ENCODE measurements at regions not wholly inside any gene's neighbourhood (a gene's known extent, or its start where the extent isn't known, plus 50 kb on each side); places are given as distances from the start of the nearest gene placed in this dataset.
"Not testable (repeated sequence)": the region's sequence is repeated elsewhere in the genome, so short reads cannot be mapped to it uniquely, and the experiment has no call there.

DNA sequence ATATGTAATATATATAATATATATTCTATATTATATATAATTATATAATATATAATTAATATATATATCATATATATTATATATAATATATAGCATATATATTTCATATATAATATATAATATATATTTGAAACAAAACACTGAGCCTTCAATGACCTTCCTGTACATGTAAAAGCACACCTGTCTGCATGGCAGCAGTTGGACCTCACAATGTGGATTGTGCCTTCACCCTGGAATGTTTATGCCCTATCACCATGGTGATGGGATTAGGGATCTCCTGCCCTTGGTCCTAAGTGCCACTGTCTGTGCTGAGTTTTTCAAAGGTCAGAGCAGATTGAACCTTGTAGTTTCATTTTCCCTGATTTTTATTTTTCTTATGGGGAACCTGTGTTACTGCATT lies 966.9 kb downstream of the TUBA3C start:
- FAIRE-seq; H3K27ac ChIP-seq; H3K4me3 ChIP-seq; CTCF ChIA-PET; POLR2A ChIA-PET; DNase-seq (ENCODE audit: low read depth in 1 of 2, low spot score in 1 of 2); H3K4me1 ChIP-seq; H3K4me2 ChIP-seq; H3K9me3 ChIP-seq: not testable (repeated sequence)
- peak in 1 of 2 experiments; percentile 38; a peak in 2 of 6 replicates for ATAC-seq

DNA sequence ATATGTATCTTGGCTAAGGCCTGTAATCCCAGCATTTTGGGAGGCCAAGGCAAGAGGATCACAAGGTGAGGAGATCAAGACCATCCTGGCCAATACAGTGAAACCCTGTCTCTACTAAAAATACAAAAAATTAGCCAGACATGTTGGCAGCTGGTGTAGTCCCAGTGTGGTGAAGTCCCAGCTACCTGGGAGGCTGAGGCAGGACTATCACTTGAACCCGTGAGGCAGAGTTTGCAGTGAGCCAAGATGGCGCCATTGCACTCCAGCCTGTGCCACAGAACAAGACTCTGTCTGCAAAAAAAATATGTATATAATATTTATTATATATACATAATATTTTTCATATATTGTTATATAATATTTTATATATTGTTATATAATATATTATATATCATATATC lies 968.1 kb downstream of the TUBA3C start:
- POLR2A ChIA-PET; FAIRE-seq; CTCF ChIA-PET; H3K27ac ChIP-seq; H3K4me1 ChIP-seq; H3K4me3 ChIP-seq; DNase-seq (ENCODE audit: low read depth in 1 of 2, low spot score in 1 of 2); H3K9me3 ChIP-seq; H3K4me2 ChIP-seq: not testable (repeated sequence)
- WGBS (ENCODE audit: missing lambda C conversion rate) = 59% methylated on average over 2 of the region's 2 CpGs
- 0 out of 6 replicates have a peak, but pooled peaks of 1 of the 2 experiments have one; percentile 17 for ATAC-seq

DNA sequence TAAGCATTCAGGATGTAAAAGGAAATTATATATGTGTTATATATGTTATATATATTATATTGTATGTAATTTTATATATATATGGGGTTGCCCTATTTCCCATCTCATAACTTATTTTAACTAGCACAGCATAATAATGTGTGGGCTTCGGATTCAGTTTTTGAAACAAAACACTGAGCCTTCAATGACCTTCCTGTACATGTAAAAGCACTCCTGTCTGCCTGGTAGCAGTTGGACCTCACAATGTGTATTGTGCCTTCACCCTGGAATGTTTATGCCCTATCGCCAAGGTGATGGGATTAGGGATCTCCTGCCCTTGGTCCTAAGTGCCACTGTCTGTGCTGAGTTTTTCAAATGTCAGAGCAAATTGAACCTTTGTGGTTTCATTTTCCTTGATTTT lies 968.8 kb downstream of the TUBA3C start:
- CTCF ChIA-PET = no interaction called here

DNA sequence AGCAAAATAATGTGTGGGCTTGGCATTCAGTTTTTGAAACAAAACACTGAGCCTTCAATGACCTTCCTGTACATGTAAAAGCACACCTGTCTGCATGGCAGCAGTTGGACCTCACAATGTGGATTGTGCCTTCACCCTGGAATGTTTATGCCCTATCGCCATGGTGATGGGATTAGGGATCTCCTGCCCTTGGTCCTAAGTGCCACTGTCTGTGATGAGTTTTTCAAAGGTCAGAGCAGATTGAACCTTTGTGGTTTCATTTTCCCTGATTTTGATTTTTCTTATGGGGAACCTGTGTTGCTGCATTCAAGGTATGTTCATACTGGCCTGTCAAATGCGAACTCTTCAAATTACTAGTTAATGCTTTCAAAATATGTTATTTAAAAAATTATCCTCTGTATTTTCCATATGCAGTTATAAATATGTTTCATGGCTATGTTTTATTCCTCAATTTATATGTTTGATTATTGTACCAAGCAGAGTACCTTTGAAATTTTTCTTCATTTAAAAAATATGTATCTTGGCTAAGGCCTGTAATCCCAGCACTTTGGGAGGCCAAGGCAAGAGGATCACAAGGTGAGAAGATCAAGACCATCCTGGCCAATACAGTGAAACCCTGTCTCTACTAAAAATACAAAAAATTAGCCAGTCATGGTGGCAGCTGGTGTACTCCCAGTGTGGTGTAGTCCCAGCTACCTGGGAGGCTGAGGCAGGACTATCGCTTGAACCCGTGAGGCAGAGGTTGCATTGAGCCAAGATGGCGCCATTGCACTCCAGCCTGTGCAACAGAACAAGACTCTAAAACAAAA lies 969.7 kb downstream of the TUBA3C start:
- CTCF ChIA-PET, H3K4me3 ChIP-seq, POLR2A ChIA-PET, FAIRE-seq, H3K4me1 ChIP-seq, H3K27ac ChIP-seq, H3K4me2 ChIP-seq, H3K9me3 ChIP-seq: not testable (repeated sequence)
- ATAC-seq = peak in 1 of 2 experiments; percentile 97; a peak in 3 of 6 replicates
- peak in 1 of 2 experiments; percentile 12 for DNase-seq (ENCODE audit: low read depth in 1 of 2, low spot score in 1 of 2)
- 35% methylated on average over 5 of the region's 5 CpGs for WGBS (ENCODE audit: missing lambda C conversion rate)

More for the DNA sequence above, 968.8 kb downstream of the TUBA3C start:
- ATAC-seq (peak in 1 of 2 experiments; percentile 58; a peak in 3 of 6 replicates), DNase-seq (ENCODE audit: low read depth in 1 of 2, low spot score in 1 of 2) (peak in 1 of 2 experiments; percentile 7), FAIRE-seq (no peak)
- Histone ChIP-seq H3K4me2 (no peak overlapping the region), H3K4me3 (no peak overlapping the region), H3K27ac (no peak overlapping the region), H3K9me3 (no peaks in the 10 kb centered on the region), H3K4me1 (no peaks in the 10 kb centered on the region)
- WGBS (ENCODE audit: missing lambda C conversion rate) = 36% methylated on average over 2 of the region's 2 CpGs
- TF ChIP-seq, protein P1, sequence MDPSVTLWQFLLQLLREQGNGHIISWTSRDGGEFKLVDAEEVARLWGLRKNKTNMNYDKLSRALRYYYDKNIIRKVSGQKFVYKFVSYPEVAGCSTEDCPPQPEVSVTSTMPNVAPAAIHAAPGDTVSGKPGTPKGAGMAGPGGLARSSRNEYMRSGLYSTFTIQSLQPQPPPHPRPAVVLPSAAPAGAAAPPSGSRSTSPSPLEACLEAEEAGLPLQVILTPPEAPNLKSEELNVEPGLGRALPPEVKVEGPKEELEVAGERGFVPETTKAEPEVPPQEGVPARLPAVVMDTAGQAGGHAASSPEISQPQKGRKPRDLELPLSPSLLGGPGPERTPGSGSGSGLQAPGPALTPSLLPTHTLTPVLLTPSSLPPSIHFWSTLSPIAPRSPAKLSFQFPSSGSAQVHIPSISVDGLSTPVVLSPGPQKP (IDR thresholded peaks at IDR 0.05; ENCODE audit: low read depth, low read length) = no peak
- TF ChIP-seq FOSL2 (IDR thresholded peaks at IDR 0.05) = no peak
- no peak for TF ChIP-seq FOSL2 (CRISPR knock-in tag; IDR thresholded peaks at IDR 0.05)
- TF ChIP-seq MAFK (IDR thresholded peaks at IDR 0.05; ENCODE audit: partially characterized antibody) = no peak
- TF ChIP-seq, protein P2, sequence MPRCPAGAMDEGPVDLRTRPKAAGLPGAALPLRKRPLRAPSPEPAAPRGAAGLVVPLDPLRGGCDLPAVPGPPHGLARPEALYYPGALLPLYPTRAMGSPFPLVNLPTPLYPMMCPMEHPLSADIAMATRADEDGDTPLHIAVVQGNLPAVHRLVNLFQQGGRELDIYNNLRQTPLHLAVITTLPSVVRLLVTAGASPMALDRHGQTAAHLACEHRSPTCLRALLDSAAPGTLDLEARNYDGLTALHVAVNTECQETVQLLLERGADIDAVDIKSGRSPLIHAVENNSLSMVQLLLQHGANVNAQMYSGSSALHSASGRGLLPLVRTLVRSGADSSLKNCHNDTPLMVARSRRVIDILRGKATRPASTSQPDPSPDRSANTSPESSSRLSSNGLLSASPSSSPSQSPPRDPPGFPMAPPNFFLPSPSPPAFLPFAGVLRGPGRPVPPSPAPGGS (IDR thresholded peaks at IDR 0.05) = no peak
- POLR2A ChIA-PET = no interaction called here

DNA sequence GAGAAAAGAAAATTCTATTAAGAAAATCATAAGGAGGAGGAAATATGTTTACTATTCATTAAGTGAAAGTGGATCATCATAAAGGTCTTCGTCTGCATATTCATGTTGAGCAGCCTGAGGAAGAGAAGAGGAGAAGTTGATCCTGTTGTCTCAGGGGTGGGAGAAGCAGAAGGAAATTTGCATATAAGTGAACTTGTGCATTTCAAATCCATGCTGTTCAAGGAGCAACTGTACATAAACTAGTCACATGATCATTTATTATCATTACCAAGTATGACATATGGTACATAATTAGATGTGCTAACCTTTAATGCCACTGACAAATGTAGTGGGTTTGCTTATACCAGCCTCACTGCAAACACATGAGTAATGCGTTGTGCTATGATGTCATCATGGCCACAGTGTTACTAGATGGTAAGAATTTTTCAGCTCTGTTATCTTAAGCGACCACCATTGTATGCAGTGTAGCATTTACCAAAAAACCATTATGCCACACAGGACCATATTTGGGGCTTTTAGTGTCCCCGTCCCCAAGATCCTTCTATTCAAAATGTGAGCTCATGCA lies 976.9 kb downstream of the TUBA3C start:
- 64% methylated on average over 3 of the region's 4 CpGs for WGBS (ENCODE audit: missing lambda C conversion rate)
- H3K4me1 ChIP-seq; POLR2A ChIA-PET; H3K27ac ChIP-seq; H3K4me3 ChIP-seq; H3K9me3 ChIP-seq; CTCF ChIA-PET; H3K4me2 ChIP-seq; DNase-seq (ENCODE audit: low read depth in 1 of 2, low spot score in 1 of 2); FAIRE-seq: not testable (repeated sequence)
- ATAC-seq = 0 out of 6 replicates have a peak, but pooled peaks of 1 of the 2 experiments have one; percentile 50

DNA sequence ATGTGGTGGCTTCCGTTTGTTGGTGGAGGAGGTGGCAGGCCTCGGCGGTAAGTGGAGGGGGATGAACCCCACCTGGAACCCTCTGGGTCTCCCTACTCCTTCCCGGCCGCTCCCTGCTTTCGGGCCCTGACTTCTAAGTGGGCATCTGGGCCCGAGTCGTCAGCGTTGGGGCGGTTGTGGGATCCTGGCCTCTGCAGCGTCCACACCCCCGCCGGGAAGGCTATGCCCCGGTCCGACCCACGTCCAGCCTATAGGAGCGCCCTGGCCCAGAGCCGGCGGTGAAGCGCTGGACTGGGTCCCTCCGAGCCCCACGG lies 986.3 kb downstream of the TUBA3C start:
- DNase-seq (ENCODE audit: low read depth in 1 of 2, low spot score in 1 of 2) (peak in 1 of 2 experiments; percentile 40), ATAC-seq (peak; percentile 90 to 91)
- WGBS (ENCODE audit: missing lambda C conversion rate) = 40% methylated on average over 3 of the region's 22 CpGs
- H3K4me1 ChIP-seq, FAIRE-seq, CTCF ChIA-PET, POLR2A ChIA-PET, H3K9me3 ChIP-seq: not testable (repeated sequence)
- Histone ChIP-seq H3K4me3 (peak overlapping the region; percentile 47), H3K27ac (peak overlapping the region; percentile 64 to 82; a peak in 4 of 6 replicates), H3K4me2 (0 out of 3 replicates have a peak overlapping the region, but pooled peaks have one; percentile 45)
- TF ChIP-seq PHF8 (IDR thresholded peaks at IDR 0.05; ENCODE audit: borderline replicate concordance, low read depth) = peak; percentile 75

Measured in A549 (cell line).